ENCODE measurements at regions not wholly inside any gene's neighbourhood (a gene's known extent, or its start where the extent isn't known, plus 50 kb on each side); places are given as distances from the start of the nearest gene placed in this dataset.
"Not testable (repeated sequence)": the region's sequence is repeated elsewhere in the genome, so short reads cannot be mapped to it uniquely, and the experiment has no call there.

DNA sequence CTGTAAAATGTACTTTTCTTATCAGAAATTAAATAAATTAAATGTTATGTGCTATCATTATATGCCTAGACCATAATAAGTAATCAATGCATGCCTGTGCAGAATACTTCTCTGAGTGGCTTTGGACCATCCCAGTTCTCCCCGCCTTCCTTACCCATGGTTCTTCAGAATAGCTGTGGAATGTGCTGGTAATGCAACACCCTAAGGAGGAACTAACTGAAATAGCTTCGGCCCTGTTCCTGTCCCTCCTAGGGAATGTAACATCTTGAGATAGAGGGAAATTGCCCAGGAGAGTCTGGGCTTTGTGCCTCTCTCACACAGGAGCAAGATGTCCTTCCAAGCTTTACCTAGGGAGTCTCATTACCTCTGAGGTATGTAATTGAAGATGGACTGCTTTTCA is 693.6 kb upstream of the HS3ST1 start:
- H3K4me3 ChIP-seq (replicated peaks; ENCODE audit: low read depth, low read length): no peak overlapping the region
- TF ChIP-seq, protein P1, sequence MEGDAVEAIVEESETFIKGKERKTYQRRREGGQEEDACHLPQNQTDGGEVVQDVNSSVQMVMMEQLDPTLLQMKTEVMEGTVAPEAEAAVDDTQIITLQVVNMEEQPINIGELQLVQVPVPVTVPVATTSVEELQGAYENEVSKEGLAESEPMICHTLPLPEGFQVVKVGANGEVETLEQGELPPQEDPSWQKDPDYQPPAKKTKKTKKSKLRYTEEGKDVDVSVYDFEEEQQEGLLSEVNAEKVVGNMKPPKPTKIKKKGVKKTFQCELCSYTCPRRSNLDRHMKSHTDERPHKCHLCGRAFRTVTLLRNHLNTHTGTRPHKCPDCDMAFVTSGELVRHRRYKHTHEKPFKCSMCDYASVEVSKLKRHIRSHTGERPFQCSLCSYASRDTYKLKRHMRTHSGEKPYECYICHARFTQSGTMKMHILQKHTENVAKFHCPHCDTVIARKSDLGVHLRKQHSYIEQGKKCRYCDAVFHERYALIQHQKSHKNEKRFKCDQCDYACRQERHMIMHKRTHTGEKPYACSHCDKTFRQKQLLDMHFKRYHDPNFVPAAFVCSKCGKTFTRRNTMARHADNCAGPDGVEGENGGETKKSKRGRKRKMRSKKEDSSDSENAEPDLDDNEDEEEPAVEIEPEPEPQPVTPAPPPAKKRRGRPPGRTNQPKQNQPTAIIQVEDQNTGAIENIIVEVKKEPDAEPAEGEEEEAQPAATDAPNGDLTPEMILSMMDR (IDR thresholded peaks at IDR 0.05; ENCODE audit: low read depth, low read length, missing control alignments): no peak
- DNase-seq (ENCODE audit: extremely low read depth, low read depth): no peak

DNA sequence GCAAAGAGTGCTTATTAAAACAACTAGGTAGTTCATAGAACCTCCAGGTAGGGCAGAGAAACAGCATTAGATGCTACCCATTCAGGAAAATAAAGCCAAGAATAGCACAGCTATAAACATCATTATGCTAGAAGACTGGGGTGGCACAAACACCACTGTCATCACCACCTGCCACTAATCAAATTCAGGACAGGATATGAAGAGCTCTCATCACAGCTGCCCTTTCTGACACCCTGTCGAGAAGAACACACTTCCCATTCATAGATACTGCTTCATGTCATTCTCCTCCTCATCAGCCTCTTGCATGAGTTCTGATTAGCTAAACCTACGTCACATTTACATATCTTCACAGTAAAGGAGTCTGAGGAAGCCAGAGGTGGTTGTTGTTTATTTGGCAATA is 692.3 kb upstream of the HS3ST1 start:
- TF ChIP-seq, protein P1 (IDR thresholded peaks at IDR 0.05; ENCODE audit: low read depth, low read length, missing control alignments): no peak
- no peak overlapping the region for H3K4me3 ChIP-seq (replicated peaks; ENCODE audit: low read depth, low read length)
- DNase-seq (ENCODE audit: extremely low read depth, low read depth): no peak

DNA sequence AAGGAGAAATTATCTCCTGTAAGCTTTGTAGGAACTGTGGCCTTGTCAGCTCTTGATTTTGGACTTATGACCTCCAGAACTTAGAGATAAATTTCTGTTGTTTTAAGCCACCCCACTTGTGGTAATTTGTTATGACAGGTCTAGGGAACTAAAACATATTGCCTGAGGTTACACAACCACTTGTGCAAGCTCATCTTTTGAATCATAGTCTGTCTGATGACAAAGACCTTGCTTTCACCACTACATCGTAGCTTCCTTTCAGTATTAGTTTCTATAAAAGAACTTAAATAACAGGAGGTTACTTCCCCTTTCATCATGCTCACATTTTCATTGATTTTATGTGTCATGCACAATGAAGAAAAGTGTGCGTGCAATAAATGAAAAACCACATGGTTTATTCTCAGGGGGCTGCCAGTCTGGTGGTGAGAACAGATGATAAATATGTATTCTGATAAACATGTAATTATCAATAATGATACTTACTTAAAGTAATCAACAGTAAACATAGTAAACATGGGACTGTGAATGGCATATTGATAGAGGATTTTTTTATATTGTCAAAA is 690.0 kb upstream of the HS3ST1 start:
- H3K4me3 ChIP-seq (replicated peaks; ENCODE audit: low read depth, low read length): no peak overlapping the region
- no peak for DNase-seq (ENCODE audit: extremely low read depth, low read depth)
- TF ChIP-seq, protein P1 (IDR thresholded peaks at IDR 0.05; ENCODE audit: low read depth, low read length, missing control alignments): no peak

DNA sequence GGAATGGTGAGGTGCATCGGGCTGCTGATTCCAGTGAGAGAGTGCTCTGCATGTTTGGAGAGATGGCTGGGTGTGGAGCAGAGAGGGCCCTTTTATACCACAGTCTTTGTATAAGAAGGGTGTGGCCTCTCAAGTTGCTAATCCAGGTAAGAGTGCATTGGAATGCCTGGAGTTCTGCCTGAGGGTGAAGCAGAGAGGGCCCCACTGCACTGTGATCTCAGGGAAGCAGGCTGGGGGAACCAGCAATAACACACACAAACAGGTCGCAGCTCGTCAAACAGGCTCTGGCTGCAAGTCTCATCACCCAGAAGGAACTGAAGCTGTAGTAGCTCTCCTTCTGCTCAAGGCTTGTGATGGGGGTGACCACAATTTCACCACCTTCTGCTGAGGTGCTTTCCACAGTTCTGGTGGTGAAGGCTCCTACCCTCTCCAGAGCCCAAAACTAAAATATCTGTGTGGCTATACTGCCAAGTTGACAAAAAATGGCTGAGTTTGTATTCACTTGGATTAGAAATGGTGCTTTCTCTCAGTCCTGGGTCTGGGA is 687.4 kb upstream of the HS3ST1 start:
- H3K4me3 ChIP-seq (replicated peaks; ENCODE audit: low read depth, low read length): no peak overlapping the region
- no peak for DNase-seq (ENCODE audit: extremely low read depth, low read depth)
- TF ChIP-seq, protein P1 (IDR thresholded peaks at IDR 0.05; ENCODE audit: low read depth, low read length, missing control alignments): no peak

DNA sequence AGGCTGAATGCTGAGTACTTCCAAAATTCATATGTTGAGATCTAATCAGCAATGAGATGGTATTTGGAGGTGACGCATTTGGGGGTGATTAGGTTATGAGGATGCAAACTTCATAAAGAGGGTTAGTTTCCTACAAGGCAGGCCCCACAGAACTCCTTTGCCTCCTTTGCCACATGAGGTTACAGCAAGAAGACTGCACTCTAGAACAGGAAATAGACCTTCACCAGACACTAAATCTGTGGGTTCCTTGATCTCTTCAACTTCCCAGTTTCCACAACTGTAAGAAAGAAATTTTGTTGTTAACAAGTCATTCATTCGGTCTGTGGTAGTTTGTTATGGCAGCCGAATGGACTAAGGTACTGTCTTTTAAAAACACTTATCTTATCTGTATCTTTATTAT is 681.9 kb upstream of the HS3ST1 start:
- TF ChIP-seq, protein P1 (IDR thresholded peaks at IDR 0.05; ENCODE audit: low read depth, low read length, missing control alignments): no peak
- no peak overlapping the region for H3K4me3 ChIP-seq (replicated peaks; ENCODE audit: low read depth, low read length)
- no peak for DNase-seq (ENCODE audit: extremely low read depth, low read depth)

DNA sequence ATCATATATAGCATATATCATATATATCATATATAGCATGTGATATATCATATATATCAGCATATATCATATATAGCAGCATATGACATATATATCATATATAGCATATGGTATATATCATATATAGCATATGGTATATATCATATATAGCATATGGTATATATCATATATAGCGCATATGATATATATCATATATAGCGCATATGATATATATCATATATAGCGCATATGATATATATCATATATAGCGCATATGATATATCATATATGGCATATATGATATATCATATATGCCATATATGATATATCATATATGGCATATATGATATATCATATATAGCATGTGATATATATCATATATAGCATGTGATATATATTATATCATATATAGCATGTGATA is 680.4 kb upstream of the HS3ST1 start:
- not testable (repeated sequence) for DNase-seq (ENCODE audit: extremely low read depth, low read depth); H3K4me3 ChIP-seq (replicated peaks; ENCODE audit: low read depth, low read length)

DNA sequence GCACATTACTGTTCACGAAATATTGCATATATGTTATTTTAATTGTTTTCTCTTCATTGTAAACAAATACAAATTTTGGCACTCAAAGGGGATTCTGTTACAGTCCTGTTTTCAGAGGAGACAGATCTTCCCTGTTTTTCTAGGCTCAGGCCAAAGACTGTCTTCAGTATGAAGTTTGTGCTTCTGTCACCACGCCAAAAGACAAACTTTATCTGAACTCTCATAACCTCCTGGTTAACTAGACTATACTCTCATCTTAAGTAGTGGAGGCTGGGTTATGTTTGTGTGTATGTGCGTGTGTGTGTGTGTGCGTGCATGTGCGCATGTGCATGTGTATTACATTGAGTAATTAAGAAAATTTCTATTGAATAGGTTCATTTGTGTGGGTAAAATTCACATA is 676.8 kb upstream of the HS3ST1 start:
- no peak overlapping the region for H3K4me3 ChIP-seq (replicated peaks; ENCODE audit: low read depth, low read length)
- no peak for DNase-seq (ENCODE audit: extremely low read depth, low read depth)
- TF ChIP-seq, protein P1 (IDR thresholded peaks at IDR 0.05; ENCODE audit: low read depth, low read length, missing control alignments): no peak

DNA sequence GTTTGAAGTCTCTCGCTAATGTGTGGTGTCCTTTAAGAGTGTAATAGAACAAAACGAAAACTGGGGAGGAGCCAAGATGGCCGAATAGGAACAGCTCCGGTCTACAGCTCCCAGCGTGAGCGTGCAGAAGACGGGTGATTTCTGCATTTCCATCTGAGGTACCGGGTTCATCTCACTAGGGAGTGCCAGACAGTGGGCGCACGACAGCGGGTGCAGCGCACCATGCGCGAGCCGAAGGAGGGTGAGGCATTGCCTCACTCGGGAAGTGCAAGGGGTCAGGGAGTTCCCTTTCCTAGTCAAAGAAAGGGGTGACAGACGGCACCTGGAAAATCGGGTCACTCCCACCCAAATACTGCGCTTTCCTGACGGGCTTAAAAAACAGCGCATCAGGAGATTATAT is 661.2 kb upstream of the HS3ST1 start:
- not testable (repeated sequence) for DNase-seq (ENCODE audit: extremely low read depth, low read depth); H3K4me3 ChIP-seq (replicated peaks; ENCODE audit: low read depth, low read length)

Measured in HFF-Myc (cell line).